ENCODE measurements at regions not wholly inside any gene's neighbourhood (a gene's known extent, or its start where the extent isn't known, plus 50 kb on each side); places are given as distances from the start of the nearest gene placed in this dataset.

GRCh38 chr4:14834382-14834781 lies 167.9 kb upstream of the CPEB2 start:
- Histone ChIP-seq H3K4me3 (ENCODE audit: low read depth, low read length) (no peak overlapping the region), H3K4me1 (no peaks in the 10 kb centered on the region), H3K27me3 (no peaks in the 10 kb centered on the region), H3K36me3 (no peaks in the 10 kb centered on the region), H3K9me3 (no peaks in the 10 kb centered on the region)
- TF ChIP-seq CTCF (IDR thresholded peaks at IDR 0.05; ENCODE audit: low read depth, low read length): no peak
- DNase-seq: no peak

- no peaks in the 10 kb centered on the region for H3K36me3 ChIP-seq
- H3K27me3 ChIP-seq: no peaks in the 10 kb centered on the region
- H3K4me3 ChIP-seq (ENCODE audit: low read depth, low read length): no peak overlapping the region
- DNase-seq: no peak
- no peak for TF ChIP-seq CTCF (IDR thresholded peaks at IDR 0.05; ENCODE audit: low read depth, low read length)
- H3K9me3 ChIP-seq: no peaks in the 10 kb centered on the region
- no peaks in the 10 kb centered on the region for H3K4me1 ChIP-seq
These were observed 167.0 kb upstream of the CPEB2 start for GRCh38 chr4:14835288-14835687.

- no peaks in the 10 kb centered on the region for H3K36me3 ChIP-seq
- no peak for DNase-seq
- no peaks in the 10 kb centered on the region for H3K27me3 ChIP-seq
- no peak overlapping the region for H3K4me3 ChIP-seq (ENCODE audit: low read depth, low read length)
- TF ChIP-seq CTCF (IDR thresholded peaks at IDR 0.05; ENCODE audit: low read depth, low read length): no peak
- H3K9me3 ChIP-seq: no peaks in the 10 kb centered on the region
- no peaks in the 10 kb centered on the region for H3K4me1 ChIP-seq
These were observed 166.4 kb upstream of the CPEB2 start for GRCh38 chr4:14835708-14836425.

GRCh38 chr4:14837860-14838259 lies 164.4 kb upstream of the CPEB2 start:
- TF ChIP-seq CTCF (IDR thresholded peaks at IDR 0.05; ENCODE audit: low read depth, low read length): no peak
- H3K36me3 ChIP-seq: no peaks in the 10 kb centered on the region
- H3K27me3 ChIP-seq: no peaks in the 10 kb centered on the region
- no peak for DNase-seq
- H3K4me3 ChIP-seq (ENCODE audit: low read depth, low read length): no peak overlapping the region
- no peaks in the 10 kb centered on the region for H3K4me1 ChIP-seq
- no peaks in the 10 kb centered on the region for H3K9me3 ChIP-seq

- Histone ChIP-seq H3K4me1 (no peaks in the 10 kb centered on the region), H3K36me3 (no peaks in the 10 kb centered on the region), H3K27me3 (no peaks in the 10 kb centered on the region), H3K9me3 (no peaks in the 10 kb centered on the region), H3K4me3 (ENCODE audit: low read depth, low read length) (no peak overlapping the region)
- TF ChIP-seq CTCF (IDR thresholded peaks at IDR 0.05; ENCODE audit: low read depth, low read length): no peak
- DNase-seq: no peak
These were observed 160.2 kb upstream of the CPEB2 start for GRCh38 chr4:14841801-14842768.

All from BE2C (cell line).